A172 (cell line): ENCODE measurements at regions not wholly inside any gene's neighbourhood (a gene's known extent, or its start where the extent isn't known, plus 50 kb on each side); places are given as distances from the start of the nearest gene placed in this dataset.

ENCODE experiments used
- DNase-seq: peaks from one replicate; pipeline ENCODE4 v3.0.0-alpha.2; 2015; ENCODE audit warnings: low spot score

- DNase-seq: no peak
Measured at GRCh38 chrX:137483554-137483953, 82.4 kb upstream of the ZIC3 start.

DNA sequence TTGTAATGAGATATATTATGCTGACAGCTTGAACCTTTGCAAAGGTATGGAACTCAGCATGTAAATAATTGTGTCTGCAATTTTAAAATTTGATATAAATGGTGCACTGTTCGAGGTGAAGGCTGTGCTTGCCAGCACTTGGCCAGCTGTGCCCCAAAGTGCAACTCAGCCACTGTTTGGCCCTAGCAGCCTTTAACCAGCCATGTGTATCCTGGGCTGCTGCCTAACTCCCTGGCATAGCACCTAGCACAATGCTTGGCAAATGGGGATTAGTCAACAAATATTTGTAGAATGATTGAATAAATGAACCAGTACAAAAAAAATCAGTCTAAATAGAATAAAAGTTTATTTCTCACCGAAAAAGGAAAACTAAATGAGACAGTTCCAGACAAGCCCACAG, 83.8 kb upstream of the ZIC3 start:
- no peak for DNase-seq

DNA sequence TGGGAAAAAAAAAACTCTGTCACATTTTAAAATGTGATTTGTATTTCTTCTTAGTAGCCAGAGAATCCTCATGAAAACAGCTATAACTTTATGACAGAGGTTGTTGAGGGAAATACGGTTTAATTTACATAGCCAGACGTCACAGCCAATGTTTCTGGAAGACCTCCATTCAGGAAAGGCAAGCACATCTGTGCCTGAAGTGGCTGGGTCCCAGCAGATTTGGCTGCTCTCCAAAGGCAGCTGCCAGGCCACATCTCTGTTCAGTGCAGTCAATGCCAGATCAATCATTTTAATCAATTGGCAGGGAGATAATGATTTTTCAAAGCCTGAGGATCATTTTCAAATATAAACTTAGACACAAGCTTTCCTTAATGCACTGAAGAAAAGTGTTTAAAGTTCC, 86.5 kb upstream of the ZIC3 start:
- no peak for DNase-seq

GRCh38 chrX:137441711-137442110, 124.2 kb upstream of the ZIC3 start:
- no peak for DNase-seq

DNA sequence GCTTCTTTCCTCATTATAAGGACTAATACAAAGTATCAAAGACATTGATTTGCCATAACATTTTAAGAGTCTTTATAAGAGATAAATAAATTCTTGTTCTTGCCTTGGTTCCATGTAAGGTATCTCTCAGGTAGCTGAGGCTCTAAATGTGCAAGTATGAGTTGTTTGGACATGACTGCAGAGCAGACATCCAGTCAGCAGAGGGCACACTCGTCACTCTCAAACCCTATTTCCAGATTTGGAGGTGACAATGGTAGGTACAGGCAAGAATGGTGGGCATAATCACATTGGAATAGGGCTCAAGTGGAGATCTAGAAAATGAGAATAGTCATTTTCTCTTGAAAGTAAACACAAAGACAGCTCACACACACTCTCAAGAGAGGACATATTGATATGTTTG, 133.3 kb upstream of the ZIC3 start:
- DNase-seq: no peak

DNA sequence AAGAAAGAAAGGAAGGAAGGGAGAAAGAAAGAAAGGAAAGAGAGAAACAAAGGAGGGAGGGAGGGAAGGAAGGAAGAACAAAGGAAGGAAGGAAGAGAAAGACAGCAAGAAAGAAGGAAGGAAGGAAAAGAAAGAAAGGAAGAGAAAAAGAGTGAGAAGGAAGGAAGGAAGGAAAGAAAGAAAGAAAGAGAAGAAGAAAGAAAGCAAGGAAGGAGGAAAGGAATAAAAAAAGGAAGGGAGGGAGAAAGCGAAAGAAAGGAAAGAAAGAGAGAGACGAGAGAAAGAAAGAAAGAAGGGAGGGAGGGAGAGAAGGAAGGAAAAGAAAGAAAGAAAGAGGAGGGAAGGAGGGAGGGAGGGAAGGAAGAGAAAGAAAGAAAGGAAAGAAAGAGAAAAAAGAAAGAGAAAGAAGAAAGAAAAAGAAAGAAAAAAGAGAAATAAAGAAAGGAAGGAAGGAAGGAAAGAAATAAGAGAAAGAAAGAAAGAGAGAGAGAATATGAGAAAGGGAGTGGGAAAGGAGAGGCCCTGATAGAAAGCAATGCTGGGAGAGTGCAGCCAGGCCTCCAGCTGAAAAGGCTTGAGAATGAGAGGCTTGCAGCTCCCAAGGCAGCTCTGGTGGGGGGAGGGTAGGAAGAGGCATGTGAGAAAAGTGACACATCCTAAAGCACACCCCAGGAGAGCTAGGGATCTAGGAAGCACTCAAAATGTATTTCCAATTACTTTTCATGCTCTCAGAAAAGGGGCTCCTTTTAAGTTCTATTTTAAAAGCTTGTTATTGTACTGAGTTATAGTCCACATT, 134.0 kb upstream of the ZIC3 start:
- no peak for DNase-seq

DNA sequence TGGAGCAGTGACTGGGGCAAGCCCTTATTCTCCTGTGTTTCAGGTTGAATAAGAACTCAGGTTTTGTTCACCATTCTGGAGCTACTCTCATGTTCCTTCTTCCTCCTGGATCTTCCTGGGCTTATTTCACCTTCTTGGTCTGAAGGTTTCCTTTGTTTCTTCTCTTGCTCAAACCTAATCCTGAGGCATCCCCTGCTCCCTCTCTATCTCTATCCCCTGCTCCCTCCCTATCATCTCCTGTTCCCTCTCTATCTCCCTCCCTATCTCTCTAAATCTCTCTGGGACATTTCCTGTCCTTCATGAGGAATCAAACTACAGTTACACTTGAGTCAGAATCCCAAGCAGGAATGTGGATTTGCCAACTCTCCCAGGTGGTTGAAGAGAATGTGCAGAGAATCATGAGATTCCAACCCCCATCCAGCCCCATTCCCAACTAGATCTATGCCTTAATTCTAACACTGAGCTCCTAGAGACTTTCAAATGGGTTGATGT, 134.9 kb upstream of the ZIC3 start:
- DNase-seq: no peak

- DNase-seq: no peak
Measured at GRCh38 chrX:137430301-137430700, 135.6 kb upstream of the ZIC3 start.

GRCh38 chrX:137428766-137429591, 136.9 kb upstream of the ZIC3 start:
- DNase-seq: no peak

DNA sequence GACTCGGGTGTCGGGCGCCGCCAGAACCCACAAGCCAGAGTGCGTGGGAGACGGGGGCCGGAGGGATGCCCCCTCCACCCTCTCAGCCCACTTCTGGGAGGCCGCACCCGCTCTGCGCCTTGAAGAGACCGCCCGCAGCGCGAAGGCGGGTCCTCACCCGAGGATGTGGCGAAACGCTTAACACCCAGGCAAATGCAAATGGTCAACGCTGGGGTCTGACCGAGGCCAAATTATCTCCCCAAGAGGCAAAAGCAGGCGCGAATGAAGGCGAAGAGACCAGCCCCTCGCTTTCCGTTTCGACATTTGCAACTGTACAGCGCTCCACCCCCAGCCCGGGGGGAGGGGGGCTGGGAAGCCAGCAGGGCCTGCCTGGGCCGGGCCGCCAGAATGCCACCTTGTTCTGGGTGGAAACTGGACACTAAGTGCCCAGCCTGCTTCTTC, 137.7 kb upstream of the ZIC3 start:
- no peak for DNase-seq

DNA sequence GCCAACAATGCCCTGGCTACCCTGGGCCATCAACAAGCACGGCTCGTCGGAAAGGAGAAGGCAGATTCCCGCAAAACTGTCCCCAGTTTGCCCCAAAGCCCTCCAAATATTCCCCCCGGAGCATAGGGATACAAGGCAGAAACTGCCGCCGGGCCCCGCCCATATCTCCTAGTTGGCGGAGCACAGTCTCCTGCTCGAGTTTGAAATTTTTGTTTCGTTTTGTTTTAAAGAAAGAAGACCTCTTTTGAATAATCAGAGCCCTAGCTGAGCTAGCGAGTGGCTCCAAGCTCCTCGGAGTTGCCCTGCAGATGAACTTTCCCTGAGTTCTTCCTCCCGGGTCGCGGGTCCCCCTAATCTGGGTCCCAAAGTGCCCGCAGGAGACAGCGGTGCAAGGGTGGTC, 138.1 kb upstream of the ZIC3 start:
- no peak for DNase-seq

DNA sequence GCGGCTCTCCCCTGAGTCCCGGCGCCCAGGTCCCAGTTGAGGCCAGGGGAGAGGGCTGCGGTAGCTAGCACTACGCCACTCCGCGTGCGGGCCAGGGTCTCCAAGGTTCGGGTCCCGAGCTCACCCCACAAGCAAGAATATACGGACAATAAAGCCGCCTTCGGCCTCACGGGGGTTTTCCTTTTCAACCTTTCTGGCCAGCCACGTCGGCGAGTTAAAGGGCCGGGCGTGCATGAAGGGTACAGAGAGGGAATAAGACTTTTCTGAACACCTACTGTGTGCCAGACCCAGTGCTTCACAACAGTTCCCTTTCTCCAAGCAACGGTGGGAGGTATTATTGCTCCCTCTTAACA, 138.5 kb upstream of the ZIC3 start:
- DNase-seq: no peak

DNA sequence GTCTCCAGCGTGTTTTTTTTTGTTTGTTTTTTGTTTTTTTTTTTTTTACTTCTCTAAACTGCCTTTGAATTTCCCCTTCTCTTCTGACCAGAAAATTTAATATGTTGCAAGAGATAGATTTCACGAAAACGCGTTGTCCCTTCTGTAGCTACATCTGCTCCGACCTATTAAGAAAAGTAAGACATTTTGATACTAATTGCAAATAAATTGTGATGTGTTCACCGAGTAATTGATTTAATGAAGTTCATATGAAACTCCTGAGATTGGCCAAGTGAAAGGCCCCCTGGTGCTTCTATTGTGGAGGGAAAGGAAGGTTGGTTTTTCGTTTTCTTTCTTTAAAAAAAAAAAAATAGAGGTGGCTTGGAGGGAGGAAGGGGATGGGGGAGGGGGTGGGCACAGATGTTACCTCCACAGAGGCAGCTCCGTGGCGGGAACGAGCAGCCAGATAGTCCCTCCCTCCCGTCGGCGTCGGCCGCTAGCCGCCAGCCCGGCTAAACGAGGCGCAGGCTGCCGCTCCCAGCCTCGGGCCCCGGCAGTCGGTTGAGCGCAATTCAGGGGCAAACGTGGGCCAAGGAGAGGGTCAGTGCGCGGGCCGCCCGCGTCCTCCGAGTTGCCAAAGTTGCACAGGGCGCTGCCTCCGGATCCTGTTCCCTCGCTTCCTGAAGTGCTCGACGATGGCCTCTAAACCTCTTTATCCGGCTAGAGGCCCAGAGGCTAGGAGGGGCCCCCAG, 139.1 kb upstream of the ZIC3 start:
- DNase-seq: no peak

GRCh38 chrX:137425986-137426385, 139.9 kb upstream of the ZIC3 start:
- DNase-seq: no peak

DNA sequence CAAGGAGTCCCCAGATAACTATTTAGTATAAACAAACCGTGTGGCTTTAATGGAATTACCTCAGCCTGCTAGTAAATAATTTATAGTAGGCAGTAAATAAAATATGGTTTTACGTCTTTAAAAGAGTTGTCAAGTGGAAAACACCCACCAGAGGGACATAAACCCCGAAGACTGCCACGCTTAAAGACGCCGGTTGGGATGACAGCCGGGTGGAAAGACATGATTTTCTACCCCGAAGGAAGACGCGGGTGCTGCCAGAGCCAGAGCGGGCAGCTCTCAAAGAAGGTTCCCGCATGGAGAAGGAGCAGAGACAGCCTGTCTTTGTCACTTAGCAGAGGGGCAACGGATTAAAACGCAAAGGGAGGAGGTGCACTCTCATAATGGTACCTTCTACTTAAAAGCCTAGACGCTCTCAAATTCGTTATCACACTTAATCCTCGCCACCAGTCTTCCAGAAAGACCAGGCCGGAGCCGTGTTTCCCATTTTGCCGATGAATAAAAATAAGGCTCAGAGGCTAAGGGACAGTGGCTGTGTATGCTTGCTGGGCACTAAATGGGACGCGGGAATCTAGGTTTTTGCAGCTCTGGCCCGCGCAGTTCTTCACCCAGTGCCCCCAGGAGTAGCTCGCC, 140.5 kb upstream of the ZIC3 start:
- DNase-seq: no peak

DNA sequence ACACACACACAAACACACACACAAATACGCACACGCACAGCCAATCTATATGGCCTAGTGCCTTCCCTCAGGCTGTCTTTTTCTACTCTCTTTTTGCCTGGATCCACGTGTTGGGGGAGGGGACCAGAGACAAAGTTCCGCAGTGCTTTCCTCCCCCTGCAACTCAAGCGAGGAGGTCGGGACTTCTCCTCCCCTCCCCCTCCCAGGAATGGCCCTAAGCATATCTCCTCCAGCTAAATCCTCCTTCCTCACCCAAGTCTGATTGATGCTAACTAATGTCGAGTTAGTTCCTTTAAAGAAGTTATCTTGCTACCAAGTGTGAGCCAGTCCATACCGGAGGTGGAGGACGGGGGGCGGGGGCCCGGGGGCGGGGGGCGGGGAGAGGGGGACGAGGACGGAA, 141.2 kb upstream of the ZIC3 start:
- DNase-seq: no peak

- no peak for DNase-seq
Measured at GRCh38 chrX:137423241-137423640, 142.7 kb upstream of the ZIC3 start.

GRCh38 chrX:137418086-137418485, 147.8 kb upstream of the ZIC3 start:
- DNase-seq: no peak

DNA sequence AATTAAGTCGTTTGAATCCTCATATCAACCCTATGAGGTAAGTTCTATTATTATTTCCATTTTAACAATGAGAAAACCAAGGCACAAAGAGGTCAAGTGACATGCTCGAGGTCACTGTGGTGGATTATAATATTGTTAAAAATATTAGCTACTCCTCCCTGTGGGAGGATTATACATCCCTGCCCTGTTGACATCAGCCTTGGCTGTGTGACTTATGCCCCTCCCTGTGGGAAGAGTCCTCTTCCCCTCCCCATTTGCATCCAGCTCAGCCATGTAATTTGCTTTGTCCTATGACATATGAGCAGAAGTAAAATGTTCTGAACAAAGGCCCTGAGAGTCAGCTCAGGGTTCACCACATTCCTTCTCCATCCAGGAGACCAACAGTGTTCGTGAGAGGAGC, 152.7 kb upstream of the ZIC3 start:
- no peak for DNase-seq

DNA sequence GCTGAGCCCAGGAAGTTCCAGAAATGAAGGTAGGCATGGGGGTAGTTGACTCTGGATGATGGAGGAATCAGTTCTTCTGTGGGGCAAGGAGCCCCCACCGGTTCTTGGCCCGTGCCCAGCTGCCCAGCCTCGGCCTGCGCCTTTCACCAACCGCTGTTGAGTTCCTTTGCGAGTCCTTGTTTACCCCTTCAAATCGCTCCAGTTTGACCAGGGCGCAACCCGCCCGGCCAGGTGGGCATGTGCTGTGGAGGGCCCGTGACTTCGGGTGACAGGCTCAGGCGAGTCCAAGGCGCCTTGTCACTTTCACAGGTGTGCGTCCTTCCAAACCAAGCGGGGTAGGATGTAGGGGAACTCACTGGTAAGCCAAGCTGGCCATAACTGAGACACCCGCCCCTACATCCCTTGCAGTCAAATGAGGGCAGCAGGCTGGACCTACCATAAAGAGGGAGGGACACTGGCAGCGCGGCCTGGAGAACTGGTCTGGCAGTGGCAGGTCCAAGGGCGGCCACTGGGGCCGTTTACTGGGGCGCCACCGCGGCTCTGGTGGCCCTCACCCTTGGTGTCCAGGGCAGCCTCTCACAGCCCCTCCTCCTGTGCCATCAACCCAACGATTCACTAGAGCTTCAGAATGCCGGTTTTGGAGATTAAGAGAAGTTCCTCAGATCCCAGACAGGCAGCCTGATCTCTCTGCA, 160.3 kb upstream of the ZIC3 start:
- DNase-seq: no peak

DNA sequence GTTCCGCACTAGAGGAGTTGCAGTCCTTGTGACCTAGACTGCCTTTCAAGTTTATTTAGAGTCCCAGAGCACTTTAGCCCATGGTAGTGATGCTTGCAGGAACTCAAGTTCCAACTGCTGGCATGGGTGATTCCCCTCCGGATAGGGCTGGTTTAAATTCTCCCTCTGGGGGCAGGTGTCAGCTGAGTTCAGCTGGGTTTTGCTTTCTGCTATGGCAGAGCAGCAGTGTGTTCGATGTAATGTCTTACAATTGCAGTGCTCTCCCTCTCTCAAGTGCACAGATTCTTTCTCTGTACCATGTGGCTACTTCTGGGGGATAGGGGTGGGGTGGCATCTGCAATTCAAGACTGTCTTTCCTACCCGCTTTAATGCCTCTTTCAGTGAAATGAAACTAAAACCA, 164.8 kb upstream of the ZIC3 start:
- no peak for DNase-seq
